CD4-positive, alpha-beta T cell (primary cell): ENCODE measurements at regions not wholly inside any gene's neighbourhood (a gene's known extent, or its start where the extent isn't known, plus 50 kb on each side); places are given as distances from the start of the nearest gene placed in this dataset.

Experiments used
- ATAC-seq: fragments of 200-7000 bp; cut with Tn5 transposase; one replicate; pipeline ENCODE4 v1.10.0; 2022; ENCODE audit warnings: mild to moderate bottlenecking; ENCODE audit not compliant: poor library complexity
- CTCF ChIA-PET: fragments of 350-600 bp; sonication (Branson Sonifier 250); formaldehyde crosslinking; loops from one replicate; lab custom pipeline; 2021; ENCODE audit warnings: antibody characterized with exemption, inconsistent platforms; lab: Charles Lee
- POLR2A ChIA-PET: fragments of 350-600 bp; sonication (Branson Sonifier 250); formaldehyde crosslinking; loops from one replicate; lab custom pipeline; 2021; ENCODE audit warnings: antibody characterized with exemption, inconsistent platforms; lab: Charles Lee
- DNase-seq, 14 experiments: peaks; one replicate each; pipeline ENCODE4 v3.0.0-alpha.2; 2013 to 2020; ENCODE audit warnings: mixed read lengths in 2 of 14
- H3K27ac ChIP-seq, 2 donors: one replicate each; pipeline versions ENCODE4 v1.5.1 to v1.7.0; 2013; ENCODE audit warnings: low read length in 2 of 2, low read depth in 1 of 2, mild to moderate bottlenecking in 1 of 2
- H3K27me3 ChIP-seq, 2 experiments: 1 replicate in 1 of 2; 2 replicates in 1 of 2; pipeline versions ENCODE4 v1.6.1 to v1.7.0; 2013; ENCODE audit warnings: low read length in 2 of 2, control low read depth in 1 of 2, mild to moderate bottlenecking in 1 of 2, moderate library complexity in 1 of 2; ENCODE audit not compliant: insufficient read depth in 2 of 2, control insufficient read depth in 1 of 2
- H3K36me3 ChIP-seq: one replicate; pipeline ENCODE4 v1.6.1; 2013; ENCODE audit warnings: low read length, control low read depth; ENCODE audit not compliant: insufficient read depth
- H3K4me1 ChIP-seq: one replicate; pipeline ENCODE4 v1.6.1; 2013; ENCODE audit warnings: low read length, control low read depth; ENCODE audit not compliant: insufficient read depth
- H3K4me3 ChIP-seq: one replicate; pipeline ENCODE4 v1.5.1; 2013; ENCODE audit warnings: mild to moderate bottlenecking, low read length, moderate library complexity
- H3K9me3 ChIP-seq, 2 experiments: 1 replicate in 1 of 2; 2 replicates in 1 of 2; pipeline versions ENCODE4 v1.6.1 to v1.7.0; 2013; ENCODE audit warnings: low read length in 2 of 2, mild to moderate bottlenecking in 2 of 2, control low read depth in 1 of 2, moderate library complexity in 1 of 2; ENCODE audit not compliant: control insufficient read depth in 1 of 2, insufficient read depth in 1 of 2
- H3K27ac Mint-ChIP-seq: one replicate; pipeline ENCODE4 v1.8.0; 2020; ENCODE audit warnings: mixed read lengths
- H3K27me3 Mint-ChIP-seq: one replicate; pipeline ENCODE4 v1.8.0; 2021; ENCODE audit warnings: mixed read lengths
- H3K36me3 Mint-ChIP-seq: one replicate; pipeline ENCODE4 v1.8.0; 2021; ENCODE audit warnings: low read depth, mixed read lengths
- H3K4me1 Mint-ChIP-seq: one replicate; pipeline ENCODE4 v1.8.0; 2021; ENCODE audit warnings: low read depth, mixed read lengths
- H3K4me3 Mint-ChIP-seq: one replicate; pipeline ENCODE4 v1.8.0; 2020; ENCODE audit warnings: mild to moderate bottlenecking, mixed read lengths
- H3K9me3 Mint-ChIP-seq: one replicate; pipeline ENCODE4 v1.8.0; 2020; ENCODE audit warnings: mixed read lengths
- intact Hi-C, 2 experiments: fragments of 100-400 bp; cut with DNase I in 1 of 2; cut with micrococcal nuclease in 1 of 2; formaldehyde crosslinking; loops; one replicate each; pipeline versions ENCODE4 v1.15.1 to v1.9.0; 2023 to 2025; cut with DNase I, micrococcal nuclease
- TF ChIP-seq, protein P1 (sequence below): fragments of 200-600 bp; IDR thresholded peaks from one replicate; pipeline ENCODE4 v1.8.0; 2022; ENCODE audit warnings: antibody characterized with exemption, mild to moderate bottlenecking

DNA sequence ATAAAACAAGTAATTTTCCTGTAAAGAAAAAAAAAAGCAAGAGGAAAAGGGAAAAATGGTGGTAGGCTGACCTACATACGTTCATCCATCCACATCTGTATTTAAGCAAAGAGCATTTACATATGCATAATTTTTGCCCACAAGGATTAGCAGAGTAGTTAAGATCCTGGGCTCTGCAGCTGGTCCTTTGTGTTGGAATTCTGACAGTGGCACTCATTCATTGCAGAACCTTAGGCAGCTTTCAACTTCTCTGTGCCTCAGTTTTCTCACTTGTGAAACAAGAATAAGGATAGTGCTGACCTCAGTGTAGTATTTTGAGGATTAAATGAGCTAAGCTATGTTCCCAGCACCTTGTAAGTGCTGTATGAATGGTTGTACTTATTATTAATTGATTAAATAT is 211.3 kb downstream of the ARL4C start:
- intact Hi-C loops: loop anchor here in 1 of 2 experiments (5.0 kb wide), 3 partner anchors 82 to 308 kb away; no protein-coding TSS in a partner anchor
- POLR2A ChIA-PET: no interaction called here
- H3K36me3 Mint-ChIP-seq: no peaks in the 10 kb centered on the region

DNA sequence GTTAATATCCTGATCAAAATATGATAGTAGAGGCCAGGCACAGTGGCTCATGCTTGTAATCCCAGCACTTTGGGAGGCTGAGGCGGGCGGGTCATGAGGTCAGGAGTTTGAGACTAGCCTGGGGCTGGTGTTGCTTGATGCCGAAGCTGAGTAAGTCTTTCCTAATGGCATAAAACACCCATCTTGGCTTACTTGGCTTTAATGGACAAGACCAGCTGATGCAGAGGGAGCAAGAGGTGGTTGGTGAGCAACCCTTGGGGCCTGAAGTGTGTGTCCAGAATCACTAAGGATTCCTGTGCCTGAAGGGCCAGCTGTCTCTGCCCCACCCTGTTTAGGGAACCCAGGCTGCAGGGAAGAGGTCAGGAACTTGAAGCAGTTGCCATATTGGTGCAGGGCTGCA is 217.2 kb downstream of the ARL4C start:
- no peaks in the 10 kb centered on the region for H3K27me3 Mint-ChIP-seq
- DNase-seq (no peak), ATAC-seq (no peak)
- no peaks in the 10 kb centered on the region for H3K36me3 ChIP-seq
- no peaks in the 10 kb centered on the region for H3K27me3 ChIP-seq
- no peak overlapping the region for H3K4me3 ChIP-seq
- peak overlapping the region; percentile 75 for H3K27ac Mint-ChIP-seq
- peaks cover 36% of the 10 kb centered on the region for H3K4me1 ChIP-seq
- H3K9me3 ChIP-seq: no peaks in the 10 kb centered on the region
- H3K36me3 Mint-ChIP-seq: no peaks in the 10 kb centered on the region
- H3K9me3 Mint-ChIP-seq: no peaks in the 10 kb centered on the region
- intact Hi-C loops: loop anchor here in 1 of 2 experiments (2.0 kb wide), 1 partner anchor 13 kb away; no protein-coding TSS in a partner anchor
- no peak overlapping the region for H3K27ac ChIP-seq
- TF ChIP-seq, protein P1, sequence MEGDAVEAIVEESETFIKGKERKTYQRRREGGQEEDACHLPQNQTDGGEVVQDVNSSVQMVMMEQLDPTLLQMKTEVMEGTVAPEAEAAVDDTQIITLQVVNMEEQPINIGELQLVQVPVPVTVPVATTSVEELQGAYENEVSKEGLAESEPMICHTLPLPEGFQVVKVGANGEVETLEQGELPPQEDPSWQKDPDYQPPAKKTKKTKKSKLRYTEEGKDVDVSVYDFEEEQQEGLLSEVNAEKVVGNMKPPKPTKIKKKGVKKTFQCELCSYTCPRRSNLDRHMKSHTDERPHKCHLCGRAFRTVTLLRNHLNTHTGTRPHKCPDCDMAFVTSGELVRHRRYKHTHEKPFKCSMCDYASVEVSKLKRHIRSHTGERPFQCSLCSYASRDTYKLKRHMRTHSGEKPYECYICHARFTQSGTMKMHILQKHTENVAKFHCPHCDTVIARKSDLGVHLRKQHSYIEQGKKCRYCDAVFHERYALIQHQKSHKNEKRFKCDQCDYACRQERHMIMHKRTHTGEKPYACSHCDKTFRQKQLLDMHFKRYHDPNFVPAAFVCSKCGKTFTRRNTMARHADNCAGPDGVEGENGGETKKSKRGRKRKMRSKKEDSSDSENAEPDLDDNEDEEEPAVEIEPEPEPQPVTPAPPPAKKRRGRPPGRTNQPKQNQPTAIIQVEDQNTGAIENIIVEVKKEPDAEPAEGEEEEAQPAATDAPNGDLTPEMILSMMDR: no peak
- ChIA-PET CTCF (interaction anchor here (1.1 kb wide), 1 partner anchor 144 kb away, joined by 4 read pairs; no protein-coding TSS in a partner anchor), POLR2A (interaction anchor here (0.6 to 2.0 kb wide), 2 partner anchors 10 to 212 kb away, joined by 3 to 10 read pairs; no protein-coding TSS in a partner anchor)
- no peak overlapping the region for H3K4me3 Mint-ChIP-seq
- H3K4me1 Mint-ChIP-seq: peaks cover 54% of the 10 kb centered on the region

More for the DNA sequence above, 211.3 kb downstream of the ARL4C start:
- Histone ChIP-seq H3K4me1 (peaks cover 32% of the 10 kb centered on the region), H3K4me3 (no peak overlapping the region), H3K27me3 (no peaks in the 10 kb centered on the region), H3K9me3 (no peaks in the 10 kb centered on the region), H3K36me3 (no peaks in the 10 kb centered on the region), H3K27ac (no peak overlapping the region)
- no peak for DNase-seq
- Mint-ChIP-seq H3K4me1 (peaks cover 42% of the 10 kb centered on the region), H3K9me3 (no peaks in the 10 kb centered on the region), H3K27ac (no peak overlapping the region), H3K4me3 (no peak overlapping the region), H3K27me3 (no peaks in the 10 kb centered on the region)
- TF ChIP-seq, protein P1: no peak
- ATAC-seq: no peak
- CTCF ChIA-PET: interaction anchor here (0.6 to 1.1 kb wide), 2 partner anchors 150 to 215 kb away, joined by 3 to 4 read pairs; no protein-coding TSS in a partner anchor

DNA sequence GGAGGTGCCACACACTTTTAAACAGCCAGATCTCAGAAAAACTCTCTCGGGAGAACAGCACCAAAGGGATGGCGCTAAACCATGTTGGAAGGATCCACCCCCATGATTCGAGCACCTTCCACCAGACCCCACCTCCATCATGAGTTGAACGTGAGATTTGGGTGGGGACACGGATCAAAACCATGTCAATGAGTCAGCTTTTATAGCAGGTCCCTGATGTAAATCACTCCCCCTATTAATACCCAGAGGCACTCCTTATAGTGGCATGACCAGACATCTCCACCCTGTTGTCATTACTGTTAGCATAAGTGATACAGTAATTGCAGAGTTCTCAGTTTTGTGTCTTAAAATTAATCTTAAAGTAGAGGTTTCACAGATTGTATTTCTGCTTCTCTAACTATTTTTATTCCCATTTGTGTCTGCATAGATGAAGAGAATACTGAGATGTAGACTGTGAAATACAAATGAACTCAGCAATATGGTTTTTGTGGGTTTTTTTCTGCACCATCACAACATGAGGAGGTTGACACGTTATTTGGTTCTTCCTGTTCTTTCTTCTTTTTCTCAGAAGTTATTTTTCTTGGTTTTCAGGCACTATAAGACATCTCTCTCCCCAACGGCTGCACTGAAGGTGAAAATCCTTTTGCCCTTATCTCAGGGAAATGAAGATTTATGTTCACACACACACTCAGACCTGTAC is 218.2 kb downstream of the ARL4C start:
- peak overlapping the region in 1 of 2 donors; percentile 63 for H3K27ac ChIP-seq

More for the DNA sequence above, 218.2 kb downstream of the ARL4C start:
- Mint-ChIP-seq H3K4me3 (peak overlapping the region; percentile 1), H3K36me3 (no peaks in the 10 kb centered on the region), H3K4me1 (peaks cover 63% of the 10 kb centered on the region), H3K9me3 (no peaks in the 10 kb centered on the region), H3K27ac (peak overlapping the region; percentile 75), H3K27me3 (no peaks in the 10 kb centered on the region)
- Histone ChIP-seq H3K36me3 (no peaks in the 10 kb centered on the region), H3K27me3 (no peaks in the 10 kb centered on the region), H3K9me3 (no peaks in the 10 kb centered on the region), H3K4me1 (peaks cover 45% of the 10 kb centered on the region), H3K4me3 (no peak overlapping the region)
- ChIA-PET CTCF (no interaction called here), POLR2A (no interaction called here)
- TF ChIP-seq, protein P1: no peak
- intact Hi-C loops: loop anchor here in 1 of 2 experiments (2.0 kb wide), 1 partner anchor 14 kb away; no protein-coding TSS in a partner anchor
- ATAC-seq (peak; percentile 76), DNase-seq (peak in 4 of 14 experiments; percentile 39 to 81 (median 64))
